ENCODE measurements at regions not wholly inside any gene's neighbourhood (a gene's known extent, or its start where the extent isn't known, plus 50 kb on each side); places are given as distances from the start of the nearest gene placed in this dataset.
"Not testable (repeated sequence)": the region's sequence is repeated elsewhere in the genome, so short reads cannot be mapped to it uniquely, and the experiment has no call there.

DNA sequence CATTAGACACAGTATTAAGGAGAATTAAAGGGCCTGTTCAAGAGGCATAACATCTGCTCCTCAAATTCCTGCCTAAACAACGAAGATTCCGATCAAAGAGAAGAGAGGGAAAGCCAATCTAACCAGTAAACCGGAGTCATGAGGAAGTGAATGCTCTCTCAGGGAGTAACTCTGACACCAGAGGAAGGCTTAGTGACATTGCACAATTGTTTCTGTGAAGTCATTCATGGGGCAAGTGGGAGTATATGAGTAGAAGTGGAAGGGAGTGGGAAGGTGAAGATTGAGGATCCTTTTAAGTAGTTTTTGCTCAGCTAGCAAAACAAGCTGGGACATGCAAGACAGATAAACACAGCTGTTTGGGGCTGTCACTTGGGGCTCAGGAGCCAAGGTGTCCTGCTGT lies 136.4 kb upstream of the FAM174A start:
- TF ChIP-seq CTCF, EP300, POLR2A, POLR2AphosphoS5 (IDR thresholded peaks at IDR 0.05): not testable (repeated sequence)
